Mucosa of descending colon (tissue), 3 donors: ENCODE measurements at regions not wholly inside any gene's neighbourhood (a gene's known extent, or its start where the extent isn't known, plus 50 kb on each side); places are given as distances from the start of the nearest gene placed in this dataset.

ENCODE experiments used
- ATAC-seq: fragments of 200-7000 bp; cut with Tn5 transposase; one replicate; pipeline ENCODE4 v1.9.1; 2020; ENCODE audit warnings: mild to moderate bottlenecking, moderate library complexity
- DNase-seq, 3 donors: peaks; one replicate each; pipeline ENCODE4 v3.0.0-alpha.2; 2020
- H3K36me3 ChIP-seq: fragments of 200-600 bp; one replicate; pipeline ENCODE4 v1.8.0; 2021; ENCODE audit warnings: low read depth, mild to moderate bottlenecking
- H3K4me1 ChIP-seq: fragments of 200-600 bp; one replicate; pipeline ENCODE4 v1.8.0; 2021; ENCODE audit warnings: low read depth, mild to moderate bottlenecking
- H3K4me3 ChIP-seq: fragments of 200-600 bp; one replicate; pipeline ENCODE4 v1.8.0; 2021; ENCODE audit warnings: mild to moderate bottlenecking
- H3K9me3 ChIP-seq: fragments of 200-600 bp; one replicate; pipeline ENCODE4 v1.8.0; 2021; ENCODE audit warnings: mild to moderate bottlenecking
- intact Hi-C, 2 donors: fragments of 100-400 bp; cut with DNase I in 1 of 2; cut with micrococcal nuclease in 1 of 2; formaldehyde crosslinking; loops; one replicate each; pipeline versions ENCODE4 v1.11.0 to v1.11.1; 2022; cut with DNase I, micrococcal nuclease
- TF ChIP-seq, protein P1 (sequence below): fragments of 200-600 bp; IDR thresholded peaks from one replicate; pipeline ENCODE4 v1.8.0; 2022; ENCODE audit warnings: antibody characterized with exemption, mild to moderate bottlenecking
- donor health status: DM: no; HTN: no; CAD: no; lungs with moderate emphysema.
- donor health status: DM: no; HTN: no; CAD: no.
- donor health status: DM: no; HTN: yes; CAD: no.

DNA sequence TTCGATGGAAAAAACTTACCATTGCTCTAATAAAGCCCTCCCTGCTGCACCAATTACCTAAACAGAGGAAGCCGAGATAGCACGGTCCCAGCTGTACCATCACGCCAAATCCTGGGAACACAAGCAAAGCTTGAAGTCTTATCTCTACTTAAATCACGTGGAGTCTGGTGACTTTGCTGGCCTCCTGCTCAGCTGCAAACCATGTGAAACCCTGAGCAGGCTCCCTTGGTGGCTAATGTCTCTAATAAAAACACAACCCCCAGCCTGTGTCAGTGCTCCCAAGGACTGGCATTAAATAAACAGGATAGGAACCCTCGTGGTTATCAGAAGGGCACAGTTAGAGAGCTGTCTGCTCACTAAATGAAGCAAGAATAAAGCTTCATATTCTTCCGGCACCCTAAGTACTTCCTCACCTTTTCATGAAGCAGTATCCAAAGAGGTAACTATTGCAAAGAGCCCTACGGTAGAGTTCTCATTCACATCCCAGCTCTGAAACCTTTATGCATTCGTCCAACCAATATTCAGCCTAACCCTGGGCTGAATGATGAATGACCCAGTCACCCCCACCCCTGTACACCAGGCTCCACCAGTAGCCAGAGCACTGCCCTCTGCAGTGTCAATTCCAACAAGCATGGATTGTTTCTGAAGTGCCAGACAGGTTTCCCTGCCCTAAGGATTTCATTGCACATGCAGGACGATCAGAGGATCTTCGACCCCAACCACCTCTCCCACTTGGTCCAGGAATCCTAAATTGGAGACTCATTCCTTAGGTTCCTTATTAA, 452.7 kb upstream of the TMPO start:
- Histone ChIP-seq H3K4me3 (no peak overlapping the region), H3K4me1 (no peaks in the 10 kb centered on the region), H3K9me3 (no peaks in the 10 kb centered on the region), H3K36me3 (no peaks in the 10 kb centered on the region)
- TF ChIP-seq, protein P1, sequence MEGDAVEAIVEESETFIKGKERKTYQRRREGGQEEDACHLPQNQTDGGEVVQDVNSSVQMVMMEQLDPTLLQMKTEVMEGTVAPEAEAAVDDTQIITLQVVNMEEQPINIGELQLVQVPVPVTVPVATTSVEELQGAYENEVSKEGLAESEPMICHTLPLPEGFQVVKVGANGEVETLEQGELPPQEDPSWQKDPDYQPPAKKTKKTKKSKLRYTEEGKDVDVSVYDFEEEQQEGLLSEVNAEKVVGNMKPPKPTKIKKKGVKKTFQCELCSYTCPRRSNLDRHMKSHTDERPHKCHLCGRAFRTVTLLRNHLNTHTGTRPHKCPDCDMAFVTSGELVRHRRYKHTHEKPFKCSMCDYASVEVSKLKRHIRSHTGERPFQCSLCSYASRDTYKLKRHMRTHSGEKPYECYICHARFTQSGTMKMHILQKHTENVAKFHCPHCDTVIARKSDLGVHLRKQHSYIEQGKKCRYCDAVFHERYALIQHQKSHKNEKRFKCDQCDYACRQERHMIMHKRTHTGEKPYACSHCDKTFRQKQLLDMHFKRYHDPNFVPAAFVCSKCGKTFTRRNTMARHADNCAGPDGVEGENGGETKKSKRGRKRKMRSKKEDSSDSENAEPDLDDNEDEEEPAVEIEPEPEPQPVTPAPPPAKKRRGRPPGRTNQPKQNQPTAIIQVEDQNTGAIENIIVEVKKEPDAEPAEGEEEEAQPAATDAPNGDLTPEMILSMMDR = no peak
- ATAC-seq (no peak), DNase-seq (no peak)
- intact Hi-C loops = no loop called here

DNA sequence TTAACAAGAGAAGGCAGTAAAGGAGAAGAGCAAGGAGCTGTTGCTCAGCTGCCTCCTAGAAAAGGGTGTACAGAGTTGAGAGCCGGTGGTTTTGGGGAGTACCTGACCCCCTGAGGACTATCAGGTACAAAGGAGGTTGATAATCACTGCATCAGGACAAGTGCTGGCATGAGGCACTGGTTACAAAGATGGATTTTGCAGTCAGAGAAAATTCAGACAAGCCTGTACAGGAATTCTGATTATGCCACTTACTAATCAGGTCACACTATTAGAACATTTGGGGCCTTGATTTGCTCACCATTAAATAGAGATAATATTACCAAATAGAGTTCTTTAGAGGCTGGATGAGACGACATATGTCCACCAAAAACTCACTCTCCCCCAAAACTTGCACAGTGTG, 450.9 kb upstream of the TMPO start:
- TF ChIP-seq, protein P1 = no peak
- H3K9me3 ChIP-seq = no peaks in the 10 kb centered on the region
- H3K4me3 ChIP-seq = no peak overlapping the region
- ATAC-seq = no peak
- H3K4me1 ChIP-seq = no peaks in the 10 kb centered on the region
- no peak for DNase-seq
- intact Hi-C loops = no loop called here
- no peaks in the 10 kb centered on the region for H3K36me3 ChIP-seq

DNA sequence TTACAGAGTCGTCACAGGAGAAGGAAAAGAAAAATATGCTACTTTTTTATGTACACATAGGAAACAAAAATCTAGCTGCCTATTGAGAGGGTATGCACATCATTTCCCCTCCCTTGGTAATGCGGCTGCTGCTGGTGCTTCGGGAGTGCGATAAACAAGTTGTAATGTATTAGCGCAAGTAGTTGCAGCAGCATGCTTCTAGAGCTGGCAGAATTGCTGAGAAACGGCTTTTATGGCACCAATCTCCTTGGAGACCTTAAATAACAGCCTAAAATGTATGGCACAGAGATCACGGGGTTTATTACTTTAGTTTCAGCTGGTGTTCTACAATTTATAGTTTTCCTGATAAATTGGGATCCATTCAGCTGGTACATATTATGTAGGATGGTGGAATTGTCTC, 447.6 kb upstream of the TMPO start:
- Histone ChIP-seq H3K9me3 (no peaks in the 10 kb centered on the region), H3K4me3 (no peak overlapping the region), H3K4me1 (no peaks in the 10 kb centered on the region), H3K36me3 (no peaks in the 10 kb centered on the region)
- no peak for DNase-seq
- no peak for ATAC-seq
- TF ChIP-seq, protein P1 = no peak
- intact Hi-C loops = no loop called here

DNA sequence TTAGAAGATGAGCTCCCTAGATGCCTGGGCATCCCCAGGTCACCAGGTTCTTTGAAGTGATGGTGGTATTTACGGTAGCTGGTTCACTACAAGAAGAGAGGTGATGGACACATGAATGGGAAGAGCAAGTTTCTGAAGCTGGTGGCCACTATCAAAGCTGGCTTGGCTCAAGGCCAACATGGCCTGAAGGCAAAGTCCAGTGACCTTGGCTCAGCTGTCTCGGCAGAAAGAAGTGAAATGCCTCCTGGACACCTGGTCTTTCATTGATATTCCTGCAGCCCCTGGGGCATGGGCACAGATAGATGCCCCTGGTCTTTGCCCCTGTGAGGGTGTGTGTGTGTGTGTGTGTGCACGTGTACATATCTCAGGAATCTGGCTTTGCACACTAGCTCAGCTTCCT, 441.8 kb upstream of the TMPO start:
- Histone ChIP-seq H3K4me1 (no peaks in the 10 kb centered on the region), H3K4me3 (no peak overlapping the region), H3K36me3 (no peaks in the 10 kb centered on the region), H3K9me3 (no peaks in the 10 kb centered on the region)
- intact Hi-C loops = no loop called here
- ATAC-seq (no peak), DNase-seq (no peak)
- TF ChIP-seq, protein P1 = no peak

DNA sequence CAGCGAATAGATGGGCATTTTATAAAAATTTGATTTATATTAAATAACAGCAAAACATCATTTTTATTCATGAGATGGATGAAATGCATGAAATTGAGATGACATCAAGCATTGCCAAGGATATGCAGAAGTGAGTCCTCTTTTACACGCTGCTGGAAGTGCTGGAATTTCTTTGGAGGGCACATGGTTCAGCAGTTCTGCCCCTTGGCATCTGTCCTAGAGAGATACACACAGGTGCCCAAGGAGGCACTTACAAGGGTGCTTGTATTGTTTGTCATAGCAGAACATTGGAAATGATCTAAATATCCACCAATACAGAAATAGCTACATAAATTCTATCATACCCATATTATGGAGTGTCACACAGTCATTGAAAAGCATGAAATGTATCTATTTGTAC, 441.1 kb upstream of the TMPO start:
- DNase-seq (no peak), ATAC-seq (no peak)
- no peaks in the 10 kb centered on the region for H3K9me3 ChIP-seq
- TF ChIP-seq, protein P1 = no peak
- no peaks in the 10 kb centered on the region for H3K36me3 ChIP-seq
- H3K4me1 ChIP-seq = no peaks in the 10 kb centered on the region
- intact Hi-C loops = no loop called here
- no peak overlapping the region for H3K4me3 ChIP-seq

DNA sequence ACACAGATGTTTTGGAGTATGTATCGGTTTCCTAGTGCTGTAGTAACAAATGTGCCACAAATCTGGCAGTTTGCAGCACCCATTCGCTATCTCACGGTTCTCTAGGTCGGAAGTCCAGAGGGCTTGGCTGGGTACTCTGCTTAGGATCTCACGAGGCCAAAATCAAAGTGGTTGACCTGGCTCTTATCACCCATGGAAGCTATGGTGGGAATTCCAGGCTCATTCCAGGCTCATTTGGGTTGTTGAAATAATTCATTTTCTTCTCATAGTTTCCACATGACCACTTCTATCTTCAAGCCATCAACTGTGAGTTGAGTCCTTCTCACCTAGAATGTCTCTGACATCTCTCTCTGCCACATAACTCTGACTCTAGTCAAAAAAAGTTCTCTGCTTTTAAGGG, 431.0 kb upstream of the TMPO start:
- Histone ChIP-seq H3K4me3 (no peak overlapping the region), H3K36me3 (no peaks in the 10 kb centered on the region), H3K4me1 (no peaks in the 10 kb centered on the region), H3K9me3 (no peaks in the 10 kb centered on the region)
- TF ChIP-seq, protein P1 = no peak
- ATAC-seq (no peak), DNase-seq (no peak)
- intact Hi-C loops = no loop called here
